DND-41 (cell line): ENCODE measurements at regions not wholly inside any gene's neighbourhood (a gene's known extent, or its start where the extent isn't known, plus 50 kb on each side); places are given as distances from the start of the nearest gene placed in this dataset.

ENCODE experiments used
- CTCF ChIP-seq: IDR thresholded peaks from 2 replicates; pipeline ENCODE4 v1.5.1; 2012; ENCODE audit warnings: borderline replicate concordance, low read length, moderate library complexity, mild to moderate bottlenecking; ENCODE audit not compliant: poor library complexity, severe bottlenecking; ENCODE audit errors: extremely low read depth
- EZH2 ChIP-seq: IDR thresholded peaks from 3 replicates; pipeline ENCODE4 v1.6.1; 2012; ENCODE audit warnings: borderline replicate concordance, low read depth, mild to moderate bottlenecking, moderate library complexity, low read length, inconsistent platforms; ENCODE audit not compliant: severe bottlenecking

- TF ChIP-seq CTCF (no peak), EZH2 (no peak)
Measured at GRCh38 chr2:122804494-122804893, 1049.0 kb downstream of the TSN start.
